ENCODE measurements at regions not wholly inside any gene's neighbourhood (a gene's known extent, or its start where the extent isn't known, plus 50 kb on each side); places are given as distances from the start of the nearest gene placed in this dataset.

DNA sequence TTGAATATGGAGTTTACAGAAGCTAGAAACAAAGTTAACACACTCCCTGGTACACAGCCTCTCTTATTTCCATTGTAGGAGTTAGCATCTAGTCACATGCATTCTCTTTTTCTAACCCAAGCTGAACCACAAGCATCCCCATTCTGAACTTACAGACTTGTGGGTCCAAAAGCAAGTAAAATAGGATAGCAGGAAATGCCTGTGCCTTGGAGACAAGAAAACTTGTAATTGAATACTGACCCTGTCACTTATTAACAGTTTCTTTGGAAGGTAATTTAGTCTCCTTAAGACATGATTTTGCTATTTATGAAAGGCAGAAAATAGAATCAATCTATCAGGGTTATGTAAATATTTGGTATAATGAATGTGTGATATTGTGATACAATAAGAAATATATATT, 353.6 kb downstream of the TLE4 start:
- 0 out of 2 replicates have a peak, but pooled peaks cover 5% of the 10 kb centered on the region for H3K4me1 ChIP-seq
- no peak for TF ChIP-seq Cebpa-rat (IDR thresholded peaks at IDR 0.05)
- H3K9ac ChIP-seq = no peak overlapping the region
- no peak overlapping the region for H3K4me3 ChIP-seq
- H3K36me3 ChIP-seq = no peaks in the 10 kb centered on the region
- H4K20me1 ChIP-seq = no peaks in the 10 kb centered on the region
- no peaks in the 10 kb centered on the region for H3K9me3 ChIP-seq
- no peak overlapping the region for H3K27ac ChIP-seq
- no peaks in the 10 kb centered on the region for H3K27me3 ChIP-seq
- no peak overlapping the region for H3K4me2 ChIP-seq

DNA sequence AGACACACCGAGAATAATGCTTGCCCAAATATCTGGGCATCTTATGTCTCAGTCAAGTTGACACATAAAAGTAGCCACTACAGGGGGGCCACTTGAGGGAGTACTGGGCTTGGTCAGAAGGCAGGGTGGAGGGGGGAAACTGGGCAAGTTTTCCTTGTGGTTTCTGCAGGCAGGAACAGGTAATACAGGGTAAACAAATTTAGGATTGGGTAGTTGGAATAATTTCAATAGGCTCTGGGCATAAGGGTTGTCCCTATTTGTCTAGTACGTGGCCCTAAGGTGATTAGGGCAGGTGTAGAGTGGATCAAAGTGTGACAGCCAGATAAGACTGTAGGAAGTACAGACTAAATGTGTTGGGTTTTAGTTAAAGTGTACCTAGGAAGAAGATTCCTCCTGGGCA, 353.1 kb downstream of the TLE4 start:
- H3K36me3 ChIP-seq = no peaks in the 10 kb centered on the region
- no peak overlapping the region for H3K27ac ChIP-seq
- no peaks in the 10 kb centered on the region for H4K20me1 ChIP-seq
- TF ChIP-seq Cebpa-rat (IDR thresholded peaks at IDR 0.05) = no peak
- H3K4me3 ChIP-seq = no peak overlapping the region
- no peaks in the 10 kb centered on the region for H3K27me3 ChIP-seq
- H3K9ac ChIP-seq = no peak overlapping the region
- 0 out of 2 replicates have a peak, but pooled peaks cover 5% of the 10 kb centered on the region for H3K4me1 ChIP-seq
- no peaks in the 10 kb centered on the region for H3K9me3 ChIP-seq
- H3K4me2 ChIP-seq = no peak overlapping the region

DNA sequence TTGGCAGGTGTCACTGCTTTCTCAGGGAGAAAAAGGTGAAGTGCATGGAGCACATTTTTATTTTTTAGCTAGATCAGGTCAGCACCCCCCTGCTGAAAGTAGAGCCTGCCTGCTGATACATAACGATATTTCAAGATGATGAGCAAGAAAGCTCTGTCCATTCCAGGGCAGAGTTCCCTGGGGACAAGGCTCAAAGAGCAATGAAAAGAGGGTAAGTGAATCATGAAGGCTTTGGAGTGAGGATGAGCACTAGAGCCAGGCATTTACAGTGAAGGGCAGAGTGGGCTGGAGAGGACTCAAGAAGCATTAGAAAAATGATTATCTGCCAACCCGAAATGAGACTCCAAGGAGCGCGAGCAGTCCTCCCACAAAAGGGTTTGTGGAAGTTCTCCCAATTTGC, 345.7 kb downstream of the TLE4 start:
- no peaks in the 10 kb centered on the region for H4K20me1 ChIP-seq
- H3K36me3 ChIP-seq = no peaks in the 10 kb centered on the region
- no peak for TF ChIP-seq Cebpa-rat (IDR thresholded peaks at IDR 0.05)
- H3K4me3 ChIP-seq = no peak overlapping the region
- no peaks in the 10 kb centered on the region for H3K4me1 ChIP-seq
- no peak overlapping the region for H3K9ac ChIP-seq
- H3K27ac ChIP-seq = no peak overlapping the region
- peaks cover 6% of the 10 kb centered on the region; the same call in 1 of the 2 replicates for H3K9me3 ChIP-seq
- H3K27me3 ChIP-seq = no peaks in the 10 kb centered on the region
- H3K4me2 ChIP-seq = no peak overlapping the region

DNA sequence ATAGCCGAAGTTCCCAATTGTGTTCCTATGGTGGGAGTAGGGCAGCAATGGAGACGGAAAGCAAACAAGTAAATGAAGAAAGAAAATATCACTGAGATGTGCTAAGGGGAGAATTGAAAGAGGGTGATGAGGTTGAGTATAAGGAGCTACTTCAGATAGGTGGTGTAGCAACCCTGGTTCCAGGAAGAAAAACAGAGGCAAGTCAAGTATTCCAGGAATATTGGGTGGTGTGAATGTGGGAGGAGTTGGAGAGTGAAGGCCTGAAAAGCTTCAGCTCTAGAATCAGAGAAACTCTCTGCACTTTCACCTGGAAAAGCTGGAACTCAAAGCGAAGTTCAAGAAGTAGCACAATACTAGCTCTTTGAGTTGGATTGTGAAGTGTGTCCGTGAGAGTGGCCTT, 342.1 kb downstream of the TLE4 start:
- Histone ChIP-seq H3K27me3 (no peaks in the 10 kb centered on the region), H3K4me1 (no peaks in the 10 kb centered on the region), H3K36me3 (no peaks in the 10 kb centered on the region), H3K9ac (no peak overlapping the region), H3K9me3 (no peaks in the 10 kb centered on the region), H3K4me3 (no peak overlapping the region), H4K20me1 (no peaks in the 10 kb centered on the region), H3K27ac (no peak overlapping the region), H3K4me2 (no peak overlapping the region)
- TF ChIP-seq Cebpa-rat (IDR thresholded peaks at IDR 0.05) = no peak

DNA sequence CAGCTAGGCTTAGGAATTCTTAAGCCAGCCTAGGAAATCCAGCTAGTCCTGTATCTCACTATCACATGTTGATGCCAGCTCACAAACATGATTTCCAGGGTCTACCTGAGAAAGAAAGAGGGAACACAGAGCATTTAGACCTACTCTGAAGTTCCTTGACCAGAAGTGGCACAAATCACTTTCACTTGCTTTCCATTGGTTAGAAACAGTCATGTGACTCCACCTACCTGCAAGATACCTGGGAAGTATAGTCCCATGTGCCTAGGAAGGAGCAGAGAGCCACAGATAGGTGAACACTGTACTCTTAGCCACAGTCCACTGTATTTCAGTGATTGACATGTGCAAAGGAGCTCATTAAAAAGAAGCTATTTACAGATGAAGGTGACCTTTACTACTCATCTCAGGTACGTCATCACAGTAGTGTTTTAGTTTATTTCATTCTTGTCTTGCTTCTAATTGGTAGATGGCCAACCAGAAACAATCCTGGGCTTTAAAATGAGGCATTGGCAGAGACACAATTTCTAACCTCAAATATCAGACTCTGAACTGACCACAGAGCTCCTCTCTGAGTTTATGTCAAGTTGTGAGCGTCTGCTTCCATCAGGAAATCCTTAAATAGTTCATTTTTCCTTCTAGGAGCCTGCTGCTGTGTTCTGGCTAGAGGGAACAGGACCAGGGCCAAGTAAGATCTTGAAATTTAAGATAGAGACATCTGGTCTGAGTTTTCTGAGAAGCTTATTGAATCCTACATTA, 340.7 kb downstream of the TLE4 start:
- Histone ChIP-seq H3K9ac (no peak overlapping the region), H3K4me1 (no peaks in the 10 kb centered on the region), H3K36me3 (no peaks in the 10 kb centered on the region), H3K4me3 (no peak overlapping the region), H3K9me3 (peaks cover 5% of the 10 kb centered on the region; the same call in 1 of the 2 replicates), H3K27me3 (no peaks in the 10 kb centered on the region), H4K20me1 (no peaks in the 10 kb centered on the region), H3K4me2 (no peak overlapping the region), H3K27ac (no peak overlapping the region)
- no peak for TF ChIP-seq Cebpa-rat (IDR thresholded peaks at IDR 0.05)

DNA sequence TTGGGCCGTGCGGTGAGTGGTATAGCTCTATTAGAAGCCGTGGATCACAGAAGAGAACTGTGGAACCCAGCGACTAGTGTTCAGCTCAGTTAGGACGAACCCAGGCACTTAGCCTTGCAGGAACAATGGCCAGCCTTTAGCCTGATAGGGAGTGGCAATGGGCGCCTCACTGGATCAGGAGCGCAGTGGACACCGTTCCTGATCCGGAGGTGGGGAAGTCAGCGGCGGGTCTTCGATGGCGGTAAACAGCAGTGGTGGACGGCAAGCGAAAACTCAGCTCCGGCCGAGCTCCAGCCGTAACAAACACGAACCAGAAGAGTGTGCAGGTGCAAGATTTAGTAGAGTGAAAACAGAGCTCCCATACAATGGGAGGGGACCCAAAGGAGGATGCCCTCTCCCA, 340.0 kb downstream of the TLE4 start:
- Histone ChIP-seq H3K4me2 (no peak overlapping the region), H3K27ac (no peak overlapping the region), H3K36me3 (no peaks in the 10 kb centered on the region), H3K27me3 (no peaks in the 10 kb centered on the region), H3K9ac (no peak overlapping the region), H3K9me3 (peaks cover 8% of the 10 kb centered on the region; the same call in 1 of the 2 replicates), H3K4me1 (no peaks in the 10 kb centered on the region), H4K20me1 (no peaks in the 10 kb centered on the region), H3K4me3 (no peak overlapping the region)
- no peak for TF ChIP-seq Cebpa-rat (IDR thresholded peaks at IDR 0.05)

DNA sequence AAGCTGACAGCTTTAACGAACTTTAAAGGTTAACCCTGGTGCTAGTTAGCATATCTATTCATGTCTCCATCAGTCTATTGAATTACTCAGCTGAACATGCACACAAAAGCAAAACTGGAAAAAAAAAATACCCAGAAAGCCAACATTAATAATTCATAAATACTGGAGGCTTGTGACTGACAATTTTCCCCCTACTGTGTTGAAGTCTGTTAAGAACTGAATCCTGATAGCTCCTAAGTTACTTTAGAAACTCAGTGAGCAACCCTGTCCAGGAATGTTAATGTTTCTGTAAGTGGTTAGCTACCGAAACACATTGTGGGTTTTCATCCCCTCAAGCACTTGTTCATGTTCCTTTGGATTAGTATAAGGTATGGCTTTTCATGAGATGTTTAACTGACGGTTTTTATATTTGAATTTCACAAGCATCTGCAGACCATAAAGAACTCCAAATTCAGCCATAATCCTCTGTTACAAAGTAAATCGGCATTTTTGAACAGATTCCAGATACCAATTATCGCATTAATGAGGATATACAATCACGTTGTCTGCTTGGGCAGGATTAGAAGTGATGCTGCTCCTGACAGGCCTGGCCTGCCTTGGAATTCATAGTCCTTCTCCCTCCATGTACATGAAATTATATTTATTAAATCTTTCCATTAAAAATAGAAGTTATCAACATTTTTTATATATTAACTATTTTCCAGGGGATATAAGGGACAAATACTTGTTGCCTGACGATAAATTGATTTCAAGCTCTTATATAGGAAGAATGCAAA, 331.2 kb downstream of the TLE4 start:
- no peaks in the 10 kb centered on the region for H4K20me1 ChIP-seq
- H3K4me1 ChIP-seq = no peaks in the 10 kb centered on the region
- no peak overlapping the region for H3K27ac ChIP-seq
- no peaks in the 10 kb centered on the region for H3K27me3 ChIP-seq
- no peaks in the 10 kb centered on the region for H3K36me3 ChIP-seq
- H3K4me2 ChIP-seq = no peak overlapping the region
- H3K9ac ChIP-seq = no peak overlapping the region
- no peak overlapping the region for H3K4me3 ChIP-seq
- H3K9me3 ChIP-seq = peaks cover 8% of the 10 kb centered on the region
- no peak for TF ChIP-seq Cebpa-rat (IDR thresholded peaks at IDR 0.05)

DNA sequence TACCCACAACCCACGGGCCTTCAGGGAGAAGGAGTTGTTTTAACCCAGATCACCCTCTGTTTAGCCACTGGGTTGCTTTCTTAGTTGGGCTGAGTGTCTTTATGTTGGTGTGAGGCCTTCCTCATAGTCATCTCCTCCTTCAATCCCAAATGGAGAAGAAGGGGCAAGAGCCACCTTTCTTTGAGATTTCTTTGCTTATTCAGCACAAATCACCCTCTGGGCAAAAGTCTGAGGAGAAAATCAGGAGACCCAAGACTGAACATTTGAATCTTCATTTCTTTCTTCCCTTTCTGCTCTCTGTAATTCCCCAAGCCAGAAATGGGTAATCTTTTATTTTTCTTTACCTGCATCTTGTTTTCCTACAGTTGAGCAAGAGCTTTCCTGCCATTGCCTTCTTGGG, 329.0 kb downstream of the TLE4 start:
- Histone ChIP-seq H3K9me3 (no peaks in the 10 kb centered on the region; the same call in 1 of the 2 replicates), H3K4me1 (no peaks in the 10 kb centered on the region), H3K27me3 (no peaks in the 10 kb centered on the region), H3K4me3 (no peak overlapping the region), H4K20me1 (no peaks in the 10 kb centered on the region), H3K4me2 (no peak overlapping the region), H3K36me3 (no peaks in the 10 kb centered on the region), H3K9ac (no peak overlapping the region), H3K27ac (no peak overlapping the region)
- TF ChIP-seq Cebpa-rat (IDR thresholded peaks at IDR 0.05) = no peak

DNA sequence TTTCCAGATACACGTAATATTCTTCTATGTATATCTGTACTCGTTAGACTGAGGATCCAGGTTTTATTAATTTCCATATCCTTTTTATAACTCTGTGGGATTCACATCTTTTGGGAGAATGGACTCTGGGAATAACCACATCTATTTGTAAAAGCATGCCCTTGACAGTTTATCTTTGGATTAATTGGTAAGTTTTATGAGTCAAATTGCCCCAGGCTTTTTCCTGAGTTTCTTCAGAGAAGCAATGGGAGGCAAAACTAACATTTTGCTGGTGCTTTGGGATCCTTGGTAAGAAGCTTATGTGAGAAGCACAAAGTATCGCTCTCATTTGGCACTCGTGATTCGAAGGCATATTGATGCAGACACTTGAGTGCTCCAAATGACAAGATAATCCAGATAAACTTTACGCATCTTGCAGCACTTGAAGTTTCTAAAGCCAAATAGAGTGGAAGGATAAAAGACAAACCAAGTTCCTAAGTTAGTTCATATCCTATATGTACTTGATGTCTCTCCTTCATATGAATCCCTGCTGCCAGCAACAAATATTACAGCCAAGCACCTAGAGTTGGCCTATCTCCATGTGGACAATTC, 324.7 kb downstream of the TLE4 start:
- TF ChIP-seq Cebpa-rat (IDR thresholded peaks at IDR 0.05) = no peak
- no peaks in the 10 kb centered on the region for H3K27me3 ChIP-seq
- H3K9me3 ChIP-seq = no peaks in the 10 kb centered on the region
- no peak overlapping the region for H3K4me3 ChIP-seq
- no peaks in the 10 kb centered on the region for H4K20me1 ChIP-seq
- no peaks in the 10 kb centered on the region for H3K36me3 ChIP-seq
- H3K27ac ChIP-seq = no peak overlapping the region
- no peak overlapping the region for H3K4me2 ChIP-seq
- no peaks in the 10 kb centered on the region for H3K4me1 ChIP-seq
- H3K9ac ChIP-seq = no peak overlapping the region

DNA sequence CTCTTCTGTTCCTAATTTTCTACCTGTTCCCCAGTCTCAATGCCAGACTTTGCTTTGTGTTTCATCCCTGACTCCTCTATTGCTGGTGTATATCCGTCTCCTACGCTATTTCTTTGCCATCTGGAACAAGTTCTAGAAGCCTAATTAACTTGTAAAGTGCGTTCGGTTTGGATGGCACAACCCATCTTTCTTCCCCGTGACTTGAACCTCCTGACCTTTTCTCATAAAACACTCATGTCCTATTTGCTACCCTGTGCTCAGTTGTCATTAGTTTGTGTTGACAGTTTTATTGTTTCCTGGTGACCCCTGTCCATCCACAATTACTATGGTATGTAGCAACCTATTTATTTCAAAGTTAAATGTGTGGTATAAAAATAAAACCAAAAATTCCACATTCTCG, 323.5 kb downstream of the TLE4 start:
- Histone ChIP-seq H4K20me1 (no peaks in the 10 kb centered on the region), H3K9ac (no peak overlapping the region), H3K36me3 (no peaks in the 10 kb centered on the region), H3K9me3 (no peaks in the 10 kb centered on the region), H3K27ac (no peak overlapping the region), H3K4me3 (no peak overlapping the region), H3K4me2 (no peak overlapping the region), H3K4me1 (no peaks in the 10 kb centered on the region), H3K27me3 (no peaks in the 10 kb centered on the region)
- no peak for TF ChIP-seq Cebpa-rat (IDR thresholded peaks at IDR 0.05)

Measured in BLaER1 (cell line).